ENCODE measurements at regions not wholly inside any gene's neighbourhood (a gene's known extent, or its start where the extent isn't known, plus 50 kb on each side); places are given as distances from the start of the nearest gene placed in this dataset.

- no peak for DNase-seq
Measured at GRCh38 chr18:38473535-38473934, 907.9 kb upstream of the CELF4 start.

GRCh38 chr18:38470421-38470820 is 904.8 kb upstream of the CELF4 start:
- no peak for DNase-seq

GRCh38 chr18:38466426-38466825 is 900.8 kb upstream of the CELF4 start:
- DNase-seq, result no peak

GRCh38 chr18:38464024-38464423 is 898.4 kb upstream of the CELF4 start:
- DNase-seq, result no peak

GRCh38 chr18:38460657-38461056 is 895.1 kb upstream of the CELF4 start:
- DNase-seq, result no peak

- peak; percentile 63 for DNase-seq
Measured at GRCh38 chr18:38459131-38459994, 893.8 kb upstream of the CELF4 start.

GRCh38 chr18:38458698-38459097 is 893.1 kb upstream of the CELF4 start:
- no peak for DNase-seq

- DNase-seq, result no peak
Measured at GRCh38 chr18:38456253-38456652, 890.7 kb upstream of the CELF4 start.

GRCh38 chr18:38454764-38455469 is 889.3 kb upstream of the CELF4 start:
- no peak for DNase-seq

GRCh38 chr18:38453880-38454279 is 888.3 kb upstream of the CELF4 start:
- DNase-seq, result no peak

- no peak for DNase-seq
Measured at GRCh38 chr18:38450876-38451275, 885.3 kb upstream of the CELF4 start.

- DNase-seq, result no peak
Measured at GRCh38 chr18:38445804-38446145, 880.2 kb upstream of the CELF4 start.

- DNase-seq, result no peak
Measured at GRCh38 chr18:38444971-38445803, 879.6 kb upstream of the CELF4 start.

- no peak for DNase-seq
Measured at GRCh38 chr18:38427736-38428135, 862.1 kb upstream of the CELF4 start.

GRCh38 chr18:38427234-38427633 is 861.6 kb upstream of the CELF4 start:
- DNase-seq, result no peak

- no peak for DNase-seq
Measured at GRCh38 chr18:38421872-38422615, 856.4 kb upstream of the CELF4 start.

GRCh38 chr18:38421021-38421420 is 855.4 kb upstream of the CELF4 start:
- DNase-seq, result no peak

GRCh38 chr18:38420611-38421010 is 855.0 kb upstream of the CELF4 start:
- no peak for DNase-seq

GRCh38 chr18:38415811-38416210 is 850.2 kb upstream of the CELF4 start:
- no peak for DNase-seq

- DNase-seq, result no peak
Measured at GRCh38 chr18:38413193-38413592, 847.6 kb upstream of the CELF4 start.

GRCh38 chr18:38406607-38407006 is 841.0 kb upstream of the CELF4 start:
- DNase-seq, result no peak

- DNase-seq, result no peak
Measured at GRCh38 chr18:38402509-38402908, 836.9 kb upstream of the CELF4 start.

GRCh38 chr18:38397094-38397493 is 831.5 kb upstream of the CELF4 start:
- no peak for DNase-seq
